ENCODE measurements at regions not wholly inside any gene's neighbourhood (a gene's known extent, or its start where the extent isn't known, plus 50 kb on each side); places are given as distances from the start of the nearest gene placed in this dataset.
A peak's percentile ranks its signal among the peaks of the same experiment; 100 is the strongest.

GRCh38 chr21:39064325-39065012 lies 118.8 kb downstream of the PSMG1 start:
- no peak overlapping the region for H3K4me3 ChIP-seq (ENCODE audit: low read length)
- no peak overlapping the region for H2AFZ ChIP-seq (ENCODE audit: low read length)
- peaks cover 4% of the 10 kb centered on the region; the same call in 1 of the 2 replicates for H3K36me3 ChIP-seq (ENCODE audit: low read depth, low read length)
- no TSS peak for BruUV-seq (replicated peaks)
- no peak for ATAC-seq
- no peak overlapping the region for H3K9ac ChIP-seq (ENCODE audit: low read length)
- H3F3A ChIP-seq (ENCODE audit: low read length, unreplicated experiment) = no peaks in the 10 kb centered on the region
- peaks cover 10% of the 10 kb centered on the region for H3K4me1 ChIP-seq (ENCODE audit: insufficient read depth, low read length)
- intact Hi-C loops (cut with micrococcal nuclease) = no loop called here
- no peaks in the 10 kb centered on the region for H4K20me1 ChIP-seq (ENCODE audit: low read length)
- no peak overlapping the region for H3K27ac ChIP-seq (ENCODE audit: low read length)
- DNase-seq = no peak
- H3K79me2 ChIP-seq (ENCODE audit: low read length) = no peaks in the 10 kb centered on the region
- H3K4me2 ChIP-seq (ENCODE audit: low read length) = no peak overlapping the region
- H3K9me3 ChIP-seq (ENCODE audit: low read length) = 0 out of 2 replicates have a peak, but pooled peaks cover 6% of the 10 kb centered on the region
- no peaks in the 10 kb centered on the region for H3K27me3 ChIP-seq (ENCODE audit: low read length)
- ChIA-PET CTCF (no interaction called here), POLR2A (ENCODE audit: unreplicated experiment) (no interaction called here)
- no peaks in the 10 kb centered on the region for H3K9me2 ChIP-seq (replicated peaks; ENCODE audit: low read length)
- TF ChIP-seq EZH2 (IDR thresholded peaks at IDR 0.05; ENCODE audit: low read length, unreplicated experiment) (no peak), EZH2phosphoT487 (IDR thresholded peaks at IDR 0.05; ENCODE audit: borderline replicate concordance, low read length) (no peak), CTCF (conservative IDR thresholded peaks at IDR 0.05; ENCODE audit: low read depth, low read length) (no peak)

GRCh38 chr21:39063517-39063916 lies 119.7 kb downstream of the PSMG1 start:
- H3K27ac ChIP-seq (ENCODE audit: low read length) = no peak overlapping the region
- H2AFZ ChIP-seq (ENCODE audit: low read length) = no peak overlapping the region
- H3K79me2 ChIP-seq (ENCODE audit: low read length) = no peaks in the 10 kb centered on the region
- H3K36me3 ChIP-seq (ENCODE audit: low read depth, low read length) = peaks cover 4% of the 10 kb centered on the region; the same call in 1 of the 2 replicates
- ATAC-seq (no peak), DNase-seq (no peak)
- H3K27me3 ChIP-seq (ENCODE audit: low read length) = no peaks in the 10 kb centered on the region
- TF ChIP-seq EZH2 (IDR thresholded peaks at IDR 0.05; ENCODE audit: low read length, unreplicated experiment) (no peak), CTCF (conservative IDR thresholded peaks at IDR 0.05; ENCODE audit: low read depth, low read length) (no peak), EZH2phosphoT487 (IDR thresholded peaks at IDR 0.05; ENCODE audit: borderline replicate concordance, low read length) (no peak)
- H3K9me3 ChIP-seq (ENCODE audit: low read length) = 0 out of 2 replicates have a peak, but pooled peaks cover 6% of the 10 kb centered on the region
- no peak overlapping the region for H3K9ac ChIP-seq (ENCODE audit: low read length)
- H3K4me2 ChIP-seq (ENCODE audit: low read length) = no peak overlapping the region
- no peaks in the 10 kb centered on the region for H3K9me2 ChIP-seq (replicated peaks; ENCODE audit: low read length)
- H4K20me1 ChIP-seq (ENCODE audit: low read length) = no peaks in the 10 kb centered on the region
- H3K4me3 ChIP-seq (ENCODE audit: low read length) = no peak overlapping the region
- no peaks in the 10 kb centered on the region for H3F3A ChIP-seq (ENCODE audit: low read length, unreplicated experiment)
- CTCF ChIA-PET = no interaction called here
- POLR2A ChIA-PET (ENCODE audit: unreplicated experiment) = no interaction called here
- peaks cover 10% of the 10 kb centered on the region for H3K4me1 ChIP-seq (ENCODE audit: insufficient read depth, low read length)
- intact Hi-C loops (cut with micrococcal nuclease) = no loop called here
- BruUV-seq (replicated peaks) = no TSS peak

- 0 out of 2 replicates have a peak, but pooled peaks cover 6% of the 10 kb centered on the region for H3K9me3 ChIP-seq (ENCODE audit: low read length)
- H3K4me3 ChIP-seq (ENCODE audit: low read length) = no peak overlapping the region
- ATAC-seq (peak; percentile 98), DNase-seq (peak; percentile 84)
- CTCF ChIA-PET = no interaction called here
- H3K9me2 ChIP-seq (replicated peaks; ENCODE audit: low read length) = no peaks in the 10 kb centered on the region
- H2AFZ ChIP-seq (ENCODE audit: low read length) = peak overlapping the region; percentile 41
- H4K20me1 ChIP-seq (ENCODE audit: low read length) = no peaks in the 10 kb centered on the region
- POLR2A ChIA-PET (ENCODE audit: unreplicated experiment) = no interaction called here
- H3K36me3 ChIP-seq (ENCODE audit: low read depth, low read length) = peaks cover 4% of the 10 kb centered on the region; the same call in 1 of the 2 replicates
- H3K27ac ChIP-seq (ENCODE audit: low read length) = peak overlapping the region; percentile 7; the same call in 1 of the 2 replicates
- no peaks in the 10 kb centered on the region for H3F3A ChIP-seq (ENCODE audit: low read length, unreplicated experiment)
- no peak for TF ChIP-seq EZH2 (IDR thresholded peaks at IDR 0.05; ENCODE audit: low read length, unreplicated experiment)
- TF ChIP-seq EZH2phosphoT487 (IDR thresholded peaks at IDR 0.05; ENCODE audit: borderline replicate concordance, low read length) = no peak
- no peak for TF ChIP-seq CTCF (conservative IDR thresholded peaks at IDR 0.05; ENCODE audit: low read depth, low read length)
- no peaks in the 10 kb centered on the region for H3K79me2 ChIP-seq (ENCODE audit: low read length)
- H3K9ac ChIP-seq (ENCODE audit: low read length) = no peak overlapping the region
- no TSS peak for BruUV-seq (replicated peaks)
- no peaks in the 10 kb centered on the region for H3K27me3 ChIP-seq (ENCODE audit: low read length)
- H3K4me2 ChIP-seq (ENCODE audit: low read length) = peak overlapping the region; percentile 35
- intact Hi-C loops (cut with micrococcal nuclease) = no loop called here
- peaks cover 10% of the 10 kb centered on the region for H3K4me1 ChIP-seq (ENCODE audit: insufficient read depth, low read length)
These were observed 121.1 kb downstream of the PSMG1 start for GRCh38 chr21:39062196-39062595.
